Stimulated activated CD8-positive, alpha-beta memory T cell treated with anti-CD3 and anti-CD28 coated beads, Interleukin-12 subunit alpha, Interleukin-12 subunit beta, amount 100 ng/mL, for 4 hours (primary cell): ENCODE measurements at regions not wholly inside any gene's neighbourhood (a gene's known extent, or its start where the extent isn't known, plus 50 kb on each side); places are given as distances from the start of the nearest gene placed in this dataset.

ENCODE experiments used
- DNase-seq: peaks from one replicate; pipeline ENCODE4 v3.0.0-alpha.2; 2020; ENCODE audit warnings: low read depth

DNA sequence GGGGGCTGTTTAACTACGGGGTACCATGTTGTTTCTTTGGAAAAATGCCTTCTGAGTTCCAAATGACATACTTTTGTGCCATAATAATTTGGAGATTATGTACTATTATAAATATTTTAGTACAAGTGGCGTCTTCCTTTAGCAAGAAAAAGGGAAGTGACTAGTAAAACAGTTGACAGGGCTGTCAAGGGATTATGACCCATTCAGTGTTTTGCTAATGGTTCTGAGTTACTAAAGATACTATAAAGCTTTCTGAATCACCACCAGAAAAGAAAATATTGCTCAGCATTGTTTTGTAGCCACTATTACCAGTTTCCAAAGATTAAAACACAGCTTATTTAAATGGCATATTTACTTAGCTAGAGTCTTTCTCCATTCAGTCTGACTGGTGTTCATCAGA is 334.9 kb downstream of the SNAPC1 start:
- no peak for DNase-seq

DNA sequence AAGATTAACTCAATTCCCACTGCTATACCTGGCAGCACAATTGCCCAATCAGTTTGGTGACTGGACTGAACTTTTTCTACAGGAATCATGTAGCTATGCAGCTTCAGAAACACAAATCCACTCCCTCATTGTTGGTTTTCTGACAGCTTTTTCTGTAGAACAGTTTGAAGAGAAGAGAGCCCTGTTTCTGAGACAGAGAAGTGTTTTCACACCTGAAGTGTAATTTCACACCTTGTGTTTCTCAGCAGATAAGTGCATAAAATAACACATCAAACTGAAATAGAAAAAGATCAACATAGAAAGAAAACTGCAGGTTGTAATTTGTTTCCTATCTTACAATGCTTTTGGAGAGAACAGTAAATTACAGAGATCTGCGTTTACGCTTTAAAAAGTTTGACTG is 335.6 kb downstream of the SNAPC1 start:
- DNase-seq: no peak

DNA sequence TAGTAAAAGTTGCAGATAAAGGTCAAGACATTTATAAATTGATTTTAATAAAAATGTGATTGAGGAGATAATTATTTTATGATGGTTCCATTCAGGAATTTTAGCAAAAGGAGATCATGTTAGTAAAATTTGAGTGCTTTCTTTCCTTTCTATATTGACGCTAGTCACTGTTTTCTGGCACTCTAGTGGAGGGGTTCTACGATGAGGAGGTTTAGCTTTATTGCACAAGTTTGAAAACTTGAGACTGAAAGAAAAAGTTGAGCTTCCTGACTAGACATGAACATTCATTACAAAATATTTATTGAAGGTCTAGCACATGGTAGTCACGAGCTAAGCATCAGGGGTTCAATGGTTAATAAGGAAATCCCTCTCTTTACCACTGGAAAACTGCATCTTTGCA is 336.1 kb downstream of the SNAPC1 start:
- DNase-seq: no peak

DNA sequence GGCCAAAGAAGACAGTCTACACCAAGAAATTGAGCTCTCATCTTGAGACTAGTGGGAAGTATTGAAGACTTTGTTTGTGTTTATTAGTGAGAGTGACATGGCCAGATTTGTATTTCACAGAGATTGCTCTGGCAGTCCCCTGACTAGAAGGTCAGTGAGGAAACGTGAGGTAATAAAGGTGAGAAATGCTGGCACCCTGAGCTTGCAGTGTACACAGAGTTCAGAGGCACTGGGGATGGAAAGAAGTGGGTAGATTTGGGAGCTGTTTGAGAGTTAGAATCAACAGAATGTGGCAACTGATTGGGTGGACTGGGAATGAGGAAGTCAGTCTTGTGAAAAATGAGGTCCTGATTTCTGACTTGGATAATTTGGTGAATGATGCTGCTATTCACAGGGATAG is 336.9 kb downstream of the SNAPC1 start:
- no peak for DNase-seq

DNA sequence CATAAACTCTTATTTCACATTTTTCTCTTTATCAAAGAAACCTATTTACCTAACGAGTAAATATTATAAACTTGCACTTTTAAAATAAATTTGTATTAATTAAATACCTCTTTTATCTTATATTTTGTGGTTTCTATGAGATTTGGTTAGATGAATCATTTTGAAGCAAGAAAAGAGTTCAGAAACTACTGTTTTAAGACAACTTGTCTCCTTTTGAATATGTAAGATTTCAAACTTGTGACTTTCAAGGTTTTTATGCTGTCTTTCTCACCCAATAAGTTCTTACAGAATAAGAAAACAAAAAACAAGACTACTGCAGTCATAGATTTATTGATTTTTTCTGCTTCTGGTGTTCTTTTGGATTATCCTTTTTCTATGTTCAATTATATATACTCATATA is 339.0 kb downstream of the SNAPC1 start:
- no peak for DNase-seq

DNA sequence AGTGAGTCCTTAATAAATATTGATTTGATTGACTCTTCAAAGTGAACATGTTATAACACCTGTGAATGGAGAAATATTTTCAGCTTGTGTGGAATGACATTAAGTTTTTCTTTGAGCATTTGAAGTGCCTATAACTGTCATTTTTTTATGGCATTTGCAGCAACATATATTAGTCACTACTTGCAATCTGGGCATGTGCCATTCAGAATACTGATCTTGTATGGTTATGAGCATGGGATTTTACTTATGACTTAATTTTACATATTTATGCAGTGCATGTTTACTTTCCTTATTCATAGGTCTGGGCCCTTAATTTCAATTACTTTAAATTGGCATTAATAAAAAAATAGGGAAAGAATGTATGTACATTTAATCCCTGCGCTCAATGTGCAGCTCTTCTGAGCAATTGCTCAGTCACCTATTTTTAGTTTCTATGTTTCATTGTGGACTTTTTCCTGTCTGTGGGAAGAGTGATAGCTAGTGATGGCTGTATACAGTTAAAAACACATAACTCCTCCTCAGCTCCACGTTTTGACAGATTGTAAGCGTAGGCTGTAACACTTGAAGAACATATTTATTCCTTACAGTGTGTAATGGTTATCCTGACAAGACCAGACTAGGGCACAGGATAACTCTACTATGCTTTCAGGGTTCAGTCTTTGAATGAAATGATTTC is 339.6 kb downstream of the SNAPC1 start:
- no peak for DNase-seq

DNA sequence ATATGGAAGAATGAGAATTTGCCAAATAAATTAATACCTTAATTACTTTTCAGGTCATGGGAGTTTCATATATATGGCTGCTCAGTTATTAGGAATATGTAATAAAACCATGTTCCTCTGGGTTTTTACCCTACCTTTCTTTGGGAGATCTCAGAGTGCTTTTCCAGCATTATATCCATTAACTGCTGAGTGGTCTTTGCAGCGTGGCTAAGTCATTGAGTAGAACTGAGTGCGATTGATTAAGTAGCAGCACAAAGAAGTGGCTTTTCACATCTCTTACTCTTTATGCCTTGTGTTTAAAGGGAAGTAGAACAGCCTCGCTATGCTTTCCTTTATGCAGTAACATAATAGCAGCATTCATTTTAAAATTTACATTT is 340.1 kb downstream of the SNAPC1 start:
- no peak for DNase-seq

DNA sequence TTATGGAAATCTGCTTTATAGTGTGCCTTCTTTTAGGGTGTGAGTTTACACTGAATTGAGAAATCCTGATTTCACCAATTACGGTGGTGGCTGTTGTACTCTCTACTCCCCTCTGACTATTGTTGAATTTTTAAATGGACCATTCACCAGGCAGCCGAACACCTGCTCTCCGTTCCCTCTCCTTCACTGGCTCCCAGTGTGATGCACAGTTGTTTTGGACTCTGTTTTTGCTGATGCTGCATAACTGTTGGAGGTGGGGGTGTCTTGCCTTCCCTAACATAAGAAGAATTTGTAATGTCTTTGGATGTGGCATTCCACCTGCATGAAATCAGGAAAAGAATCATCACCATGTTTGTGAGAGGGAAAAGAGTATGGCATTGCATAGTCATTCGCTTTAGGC is 341.2 kb downstream of the SNAPC1 start:
- DNase-seq: no peak

DNA sequence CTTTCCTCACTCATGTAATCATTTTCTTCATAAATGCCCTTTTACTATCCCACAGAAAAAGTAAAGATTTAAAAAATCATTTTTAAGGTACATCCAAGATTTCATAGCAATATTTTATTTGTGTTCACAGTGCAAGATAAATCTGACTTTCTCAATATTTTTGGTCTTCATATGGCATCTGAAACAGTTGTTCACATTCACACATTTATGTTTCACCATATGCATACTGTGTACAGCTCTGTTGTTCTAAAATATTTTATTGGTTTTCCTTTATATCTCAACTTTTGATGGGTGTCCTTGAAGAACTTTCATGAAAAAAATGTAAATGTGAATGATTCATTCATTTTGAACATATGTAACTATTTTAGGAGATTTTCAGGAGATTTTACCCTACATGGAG is 348.7 kb downstream of the SNAPC1 start:
- DNase-seq: no peak

DNA sequence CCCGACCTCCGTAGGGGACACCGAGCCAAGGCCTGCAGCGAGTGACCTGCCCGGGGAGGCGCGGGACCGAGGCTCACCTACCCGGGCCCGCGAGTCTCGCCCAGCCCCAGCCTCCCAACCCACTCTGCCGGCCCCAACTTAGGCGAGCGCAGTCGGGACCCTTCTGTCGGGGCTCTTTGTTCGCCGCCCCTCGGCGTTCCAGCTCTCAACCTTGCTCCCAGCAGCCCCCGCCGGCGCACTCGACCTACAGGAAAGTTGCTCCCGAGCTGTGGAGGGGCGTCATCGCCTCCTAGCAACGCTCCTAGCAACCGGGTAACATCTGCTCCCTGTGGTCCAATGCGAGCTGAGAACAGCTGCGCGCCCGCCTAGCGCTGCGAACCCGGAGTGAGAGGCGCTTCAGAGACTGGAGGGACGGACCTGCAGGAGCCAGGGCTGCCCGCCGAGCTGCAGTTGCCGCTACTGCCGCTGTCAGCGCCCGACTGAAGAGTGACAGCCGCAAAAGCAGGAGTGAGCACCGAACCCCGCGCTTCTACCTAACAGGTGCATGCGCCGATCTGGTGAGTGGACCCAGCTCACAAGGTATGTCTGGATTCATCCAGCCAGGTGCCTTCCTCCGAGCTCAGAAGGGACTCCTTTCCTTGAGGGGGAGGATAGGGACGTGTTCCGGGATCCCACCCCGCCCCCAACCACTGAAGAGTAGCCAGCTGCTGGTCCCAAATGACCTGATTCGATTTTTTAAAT is 355.0 kb downstream of the SNAPC1 start:
- peak; percentile 32 for DNase-seq

DNA sequence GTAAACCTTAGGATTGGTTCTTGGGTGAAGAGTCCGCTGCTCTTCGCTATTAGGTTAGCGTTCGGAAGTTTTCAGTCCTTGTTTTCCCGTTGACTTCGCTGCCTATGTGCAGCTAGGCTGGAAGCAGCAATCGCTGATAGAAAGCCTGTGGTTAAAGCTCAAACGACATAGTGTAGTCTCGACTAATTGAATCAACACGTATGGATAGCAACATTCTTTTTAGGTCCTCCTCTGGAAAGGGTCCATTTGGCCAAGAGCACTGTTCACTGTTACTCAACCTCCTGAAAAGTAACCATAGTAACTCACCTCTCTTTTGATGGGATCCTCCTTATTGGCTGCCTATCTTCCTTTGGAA is 355.5 kb downstream of the SNAPC1 start:
- DNase-seq: no peak

DNA sequence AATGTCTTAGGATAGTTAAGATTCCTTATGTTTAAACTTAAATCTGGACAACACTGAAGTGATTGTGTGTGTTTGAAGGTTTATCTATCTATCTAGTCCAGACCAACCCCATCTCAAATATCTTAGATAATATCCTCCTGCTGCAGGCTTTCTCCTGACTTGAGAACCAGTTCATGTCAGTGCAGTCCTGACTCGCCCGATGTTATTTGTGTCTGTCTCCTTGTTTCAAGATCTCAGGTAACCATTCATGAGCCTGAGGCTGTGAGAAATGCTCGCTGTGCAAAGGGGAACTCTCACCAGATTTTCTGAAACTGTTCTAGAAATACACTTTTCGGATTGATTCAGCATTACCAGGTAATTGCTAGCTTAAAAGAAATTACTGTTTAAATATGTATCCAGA is 356.2 kb downstream of the SNAPC1 start:
- no peak for DNase-seq

DNA sequence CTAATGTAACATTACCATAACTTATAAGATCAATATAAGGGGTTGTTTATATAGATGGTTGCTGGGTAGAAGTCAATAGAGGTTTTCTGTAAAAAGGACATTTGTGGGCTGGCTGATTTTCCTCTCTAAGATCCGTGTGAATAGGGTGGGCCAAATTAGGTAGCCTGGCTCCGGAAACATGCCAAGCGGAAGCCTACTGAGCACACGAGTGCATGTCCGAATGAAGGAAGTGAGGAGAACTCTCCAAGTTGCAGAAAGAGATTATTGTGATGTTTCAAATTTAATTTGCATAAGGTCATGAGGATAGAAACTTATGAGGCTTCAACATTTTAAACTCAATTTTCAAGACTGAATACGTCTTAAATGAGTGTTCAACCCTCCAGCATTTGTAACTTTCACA is 356.7 kb downstream of the SNAPC1 start:
- no peak for DNase-seq

DNA sequence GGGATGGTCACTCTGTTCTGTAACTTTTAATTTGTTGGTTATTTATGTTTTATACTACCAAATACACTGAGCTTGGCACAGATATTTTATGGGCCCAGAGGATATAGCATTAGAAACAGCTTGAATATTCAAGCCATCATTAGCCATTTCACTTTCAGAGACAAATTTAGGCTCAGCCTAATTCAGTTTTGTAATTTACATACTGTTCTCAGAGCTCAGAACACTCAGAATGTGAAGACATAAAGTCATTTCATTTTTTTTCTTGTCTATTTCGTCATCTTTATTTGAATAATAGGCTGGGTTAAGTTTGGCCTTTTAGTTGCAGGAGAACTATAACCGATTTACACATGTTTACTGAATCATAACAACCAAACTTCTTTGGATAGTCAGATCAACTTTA is 361.7 kb downstream of the SNAPC1 start:
- no peak for DNase-seq

DNA sequence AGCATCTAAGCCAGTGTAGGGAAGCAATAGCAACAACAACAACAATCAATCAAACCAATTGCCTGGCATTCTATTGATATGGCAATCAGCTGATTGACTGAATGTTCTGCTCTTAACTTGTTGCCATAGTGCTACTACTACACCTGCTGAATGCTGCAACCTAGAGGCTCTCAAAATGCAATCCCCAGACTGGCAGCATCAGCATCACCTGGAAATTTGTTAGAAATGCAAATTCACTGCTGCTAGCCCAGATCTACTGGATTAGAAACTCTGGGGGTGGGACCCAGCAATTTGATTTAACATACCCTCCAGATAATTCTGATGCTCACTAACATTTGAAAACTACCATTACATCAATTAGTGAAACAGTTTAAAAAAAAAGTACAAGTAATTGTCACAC is 363.6 kb downstream of the SNAPC1 start:
- DNase-seq: no peak

DNA sequence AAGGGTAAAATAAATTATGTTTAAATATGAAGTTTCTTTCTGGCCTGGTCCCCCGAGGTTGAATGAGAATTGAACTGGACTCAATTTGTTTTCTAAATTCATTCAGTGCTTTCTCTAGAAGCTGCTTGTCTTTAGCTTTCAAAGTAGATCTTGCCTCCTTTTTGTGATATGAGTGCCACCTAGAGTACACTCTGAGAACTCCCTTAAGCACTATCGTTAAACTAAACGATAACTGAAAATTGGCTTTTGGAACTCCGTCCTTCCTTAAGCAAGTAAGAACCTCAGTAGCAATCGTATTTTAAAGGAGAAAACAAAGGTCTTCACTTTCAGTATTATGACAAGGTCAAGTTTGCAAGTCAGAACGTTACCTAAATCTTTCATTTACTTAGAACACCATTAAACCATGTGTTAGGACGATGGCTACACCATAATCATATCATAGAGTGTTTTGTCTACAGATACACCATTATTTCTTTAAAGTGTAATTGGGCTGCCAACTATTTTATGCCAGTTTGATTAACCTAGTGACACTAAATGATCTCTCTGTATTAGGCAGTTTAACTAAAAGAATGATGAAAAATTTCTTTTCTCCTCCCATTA is 364.8 kb downstream of the SNAPC1 start:
- no peak for DNase-seq

DNA sequence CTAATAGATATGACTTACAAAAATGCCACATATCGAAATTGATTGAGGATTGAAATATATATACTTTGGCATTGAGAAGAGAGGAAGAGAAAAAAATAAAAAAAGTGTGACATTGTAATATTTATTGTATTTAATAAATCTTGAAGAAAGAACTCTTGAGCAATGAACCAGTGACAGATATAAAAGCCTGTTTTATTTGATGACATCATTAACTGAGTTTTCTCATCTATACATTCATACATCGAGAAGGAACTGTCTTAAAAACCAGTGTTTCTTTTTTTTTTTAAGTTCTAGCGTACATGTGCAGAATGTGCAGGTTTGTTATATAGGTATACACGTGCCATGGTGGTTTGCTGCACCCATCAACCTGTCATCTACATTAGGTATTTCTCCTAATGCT is 368.2 kb downstream of the SNAPC1 start:
- no peak for DNase-seq

DNA sequence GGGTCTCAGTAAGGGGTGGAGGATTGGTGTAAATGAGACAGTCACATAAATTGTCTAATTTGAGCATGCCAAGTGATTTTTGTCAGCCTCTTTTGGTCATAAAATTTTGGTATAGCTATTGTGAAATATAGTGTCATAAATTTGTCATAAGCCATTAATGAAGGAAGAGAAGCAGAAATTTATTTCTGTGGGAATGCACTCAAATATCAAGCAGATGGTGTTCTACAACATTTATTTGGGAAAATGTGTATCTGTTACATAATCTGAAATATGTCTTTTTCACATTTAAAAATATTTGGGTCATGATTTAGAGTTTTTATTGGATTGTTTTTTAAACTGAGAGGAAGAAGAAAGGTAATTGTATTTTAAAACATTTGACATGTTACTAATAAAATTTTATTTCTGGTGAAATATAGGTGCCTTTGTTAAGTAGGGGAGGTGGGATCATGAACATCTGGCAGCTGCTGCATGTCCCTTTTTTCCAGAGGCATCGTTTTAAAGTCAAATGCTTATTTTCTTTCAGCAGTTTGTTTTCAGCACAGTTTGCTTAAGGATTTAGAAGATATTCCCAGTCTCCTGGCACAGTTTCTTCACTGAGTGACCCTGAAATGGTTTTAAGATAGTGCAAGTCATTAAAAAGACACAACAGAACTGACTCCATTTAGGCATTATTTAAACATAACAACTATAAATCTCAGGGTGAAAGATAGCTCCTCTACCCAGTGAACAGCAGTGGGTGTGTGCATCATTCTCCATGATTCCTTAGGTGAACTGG is 371.7 kb downstream of the SNAPC1 start:
- DNase-seq: no peak

DNA sequence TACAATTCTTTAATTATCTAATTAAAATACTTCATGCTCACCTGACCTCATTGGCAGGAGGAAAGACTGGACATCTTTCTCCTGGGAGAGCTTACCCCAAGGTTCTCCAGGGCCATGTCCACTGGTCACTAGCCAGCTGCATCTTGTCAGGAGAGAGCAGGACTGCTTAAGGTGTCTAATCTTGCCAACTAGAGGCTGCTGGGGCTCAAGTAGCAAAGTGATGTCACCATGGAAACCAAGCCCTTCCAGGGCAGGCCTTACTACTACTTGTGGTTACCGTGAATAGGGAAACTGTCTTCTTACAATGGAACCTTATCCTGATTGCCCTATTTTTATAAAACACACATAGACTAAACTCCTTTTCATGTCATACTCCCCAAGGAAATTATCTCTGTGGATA is 376.4 kb downstream of the SNAPC1 start:
- no peak for DNase-seq

DNA sequence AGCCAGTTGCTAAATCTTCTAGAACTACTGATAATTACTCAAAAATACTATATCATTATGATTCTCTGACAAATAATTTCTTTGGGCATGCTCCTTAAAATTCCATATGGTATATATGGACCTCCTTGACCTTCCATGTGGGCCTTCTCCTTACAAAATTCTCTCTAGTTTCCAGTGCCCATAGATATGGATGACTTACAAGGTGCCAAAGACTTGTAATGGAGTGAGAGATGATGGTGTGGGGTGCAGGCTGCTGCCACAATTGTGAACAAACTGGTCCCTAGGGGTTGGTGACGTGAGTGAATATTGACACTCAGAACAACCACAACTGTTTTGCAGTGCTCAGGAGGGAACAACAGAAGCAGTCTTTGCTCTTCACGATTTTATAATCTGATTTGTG is 378.9 kb downstream of the SNAPC1 start:
- no peak for DNase-seq

DNA sequence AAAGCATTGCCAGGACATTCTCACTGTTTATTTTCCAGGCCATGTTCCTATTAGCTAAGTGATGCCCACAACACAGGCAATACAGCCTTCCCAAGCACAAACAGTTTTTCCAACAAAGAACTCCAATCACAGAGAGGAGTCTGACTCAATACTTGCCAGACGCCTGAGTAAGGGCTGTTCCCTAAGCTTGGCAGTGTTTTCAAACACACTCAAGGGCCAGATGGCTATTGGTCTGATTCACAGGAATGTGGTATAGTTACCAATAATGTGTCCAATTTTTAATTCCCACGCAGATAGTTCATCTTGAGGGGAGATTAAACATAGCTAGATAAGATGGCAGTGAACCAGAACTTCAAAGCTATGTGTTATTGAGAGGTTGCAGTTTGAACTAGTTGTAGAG is 381.0 kb downstream of the SNAPC1 start:
- no peak for DNase-seq

DNA sequence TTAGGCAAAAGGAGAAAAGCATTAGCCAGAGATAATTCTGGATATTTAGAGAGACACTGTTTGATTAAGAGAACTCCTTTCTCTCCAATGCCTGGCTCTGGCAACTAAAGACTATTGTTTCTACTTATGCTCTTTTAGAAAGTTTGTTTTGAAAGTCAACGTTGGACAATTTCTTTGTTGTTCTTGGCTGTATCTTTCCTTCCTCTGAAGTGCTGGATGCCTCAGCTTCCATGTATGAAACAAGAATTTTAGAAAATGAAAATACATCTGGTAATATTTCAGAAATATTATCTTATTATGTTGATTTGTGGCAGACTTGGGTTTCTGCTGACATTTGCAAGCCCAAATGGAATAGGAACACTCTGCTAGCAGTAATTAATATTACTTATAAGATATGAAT is 382.6 kb downstream of the SNAPC1 start:
- DNase-seq: no peak

DNA sequence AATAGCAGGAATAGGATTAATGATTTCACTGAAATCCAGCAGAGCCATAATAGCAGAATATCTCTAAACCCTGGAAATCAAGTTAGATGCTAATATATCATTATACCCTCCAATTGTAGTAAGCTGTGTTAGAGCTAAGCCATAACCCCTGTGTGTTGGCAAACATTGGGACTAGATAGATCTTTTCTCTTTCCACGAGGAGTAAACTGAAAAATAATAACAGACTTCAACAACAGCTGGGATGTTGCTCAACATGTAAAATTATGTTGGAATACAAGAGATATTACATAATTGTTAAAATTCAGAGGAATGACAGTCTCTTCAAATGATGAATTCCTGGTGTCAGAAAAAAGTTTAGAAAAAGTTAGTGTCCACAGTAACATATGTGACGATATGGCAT is 383.8 kb downstream of the SNAPC1 start:
- DNase-seq: no peak
